ENCODE measurements at regions not wholly inside any gene's neighbourhood (a gene's known extent, or its start where the extent isn't known, plus 50 kb on each side); places are given as distances from the start of the nearest gene placed in this dataset.

- no peak overlapping the region for H3K27ac Mint-ChIP-seq
Measured at GRCh38 chr20:22805219-22805618, 220.8 kb upstream of the FOXA2 start.

DNA sequence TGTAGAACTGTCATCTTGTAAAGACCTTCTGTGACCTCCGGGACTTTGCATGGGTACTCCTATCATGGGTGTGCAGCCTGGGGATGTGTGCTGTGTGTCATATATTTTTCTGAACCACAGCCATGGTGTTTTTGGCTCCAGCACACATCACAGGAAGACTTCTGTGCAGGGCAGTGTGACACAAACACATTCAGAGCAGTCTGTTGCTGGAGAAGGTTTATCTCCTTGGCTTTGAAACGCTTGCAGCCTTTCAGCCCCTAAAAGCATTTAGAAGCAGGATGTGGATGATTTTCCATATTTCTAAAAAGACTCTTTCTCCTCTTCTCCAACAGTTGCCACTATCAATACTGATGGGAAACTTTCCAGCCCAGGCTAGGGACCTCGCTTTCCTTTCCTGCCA lies 221.6 kb upstream of the FOXA2 start:
- Mint-ChIP-seq H3K36me3 (ENCODE audit: low read depth) (peaks cover 6% of the 10 kb centered on the region; the same call in 1 of the 2 replicates), H3K27ac (no peak overlapping the region), H3K9me3 (peaks cover 85% of the 10 kb centered on the region), H3K4me3 (no peak overlapping the region), H3K27me3 (ENCODE audit: insufficient read depth) (no peaks in the 10 kb centered on the region; the same call in none of the 2 replicates), H3K4me1 (ENCODE audit: low read depth) (no peaks in the 10 kb centered on the region)
- TF ChIP-seq CTCF (IDR thresholded peaks at IDR 0.05): no peak
- DNase-seq: no peak

More at GRCh38 chr20:22805219-22805618, 220.8 kb upstream of the FOXA2 start:
- H3K4me3 Mint-ChIP-seq: no peak overlapping the region
- no peak for TF ChIP-seq CTCF (IDR thresholded peaks at IDR 0.05)
- DNase-seq: no peak
- H3K36me3 Mint-ChIP-seq (ENCODE audit: low read depth): peaks cover 10% of the 10 kb centered on the region; the same call in 1 of the 2 replicates
- peaks cover 84% of the 10 kb centered on the region for H3K9me3 Mint-ChIP-seq
- H3K4me1 Mint-ChIP-seq (ENCODE audit: low read depth): no peaks in the 10 kb centered on the region
- H3K27me3 Mint-ChIP-seq (ENCODE audit: insufficient read depth): no peaks in the 10 kb centered on the region; the same call in none of the 2 replicates

GRCh38 chr20:22807045-22807444 lies 222.7 kb upstream of the FOXA2 start:
- Mint-ChIP-seq H3K36me3 (ENCODE audit: low read depth) (peaks cover 6% of the 10 kb centered on the region; the same call in 1 of the 2 replicates), H3K4me1 (ENCODE audit: low read depth) (no peaks in the 10 kb centered on the region), H3K27ac (no peak overlapping the region), H3K9me3 (peaks cover 85% of the 10 kb centered on the region), H3K27me3 (ENCODE audit: insufficient read depth) (no peaks in the 10 kb centered on the region; the same call in none of the 2 replicates), H3K4me3 (no peak overlapping the region)
- DNase-seq: no peak
- TF ChIP-seq CTCF (IDR thresholded peaks at IDR 0.05): no peak

GRCh38 chr20:22807646-22808244 lies 223.4 kb upstream of the FOXA2 start:
- H3K4me3 Mint-ChIP-seq: no peak overlapping the region
- H3K27ac Mint-ChIP-seq: no peak overlapping the region
- DNase-seq: no peak

GRCh38 chr20:22808628-22809027 lies 224.3 kb upstream of the FOXA2 start:
- H3K36me3 Mint-ChIP-seq (ENCODE audit: low read depth): no peaks in the 10 kb centered on the region
- H3K4me1 Mint-ChIP-seq (ENCODE audit: low read depth): no peaks in the 10 kb centered on the region
- no peak for DNase-seq
- H3K27me3 Mint-ChIP-seq (ENCODE audit: insufficient read depth): no peaks in the 10 kb centered on the region; the same call in none of the 2 replicates
- no peak overlapping the region for H3K27ac Mint-ChIP-seq
- H3K4me3 Mint-ChIP-seq: no peak overlapping the region
- no peak for TF ChIP-seq CTCF (IDR thresholded peaks at IDR 0.05)
- peaks cover 83% of the 10 kb centered on the region for H3K9me3 Mint-ChIP-seq

More at GRCh38 chr20:22807646-22808244, 223.4 kb upstream of the FOXA2 start:
- no peak for TF ChIP-seq CTCF (IDR thresholded peaks at IDR 0.05)
- H3K36me3 Mint-ChIP-seq (ENCODE audit: low read depth): peaks cover under 1% of the 10 kb centered on the region; the same call in 1 of the 2 replicates
- no peaks in the 10 kb centered on the region; the same call in none of the 2 replicates for H3K27me3 Mint-ChIP-seq (ENCODE audit: insufficient read depth)
- peaks cover 85% of the 10 kb centered on the region for H3K9me3 Mint-ChIP-seq
- H3K4me1 Mint-ChIP-seq (ENCODE audit: low read depth): no peaks in the 10 kb centered on the region

Measured in HFFc6 (cell line).